A673 (cell line): ENCODE measurements at regions not wholly inside any gene's neighbourhood (a gene's known extent, or its start where the extent isn't known, plus 50 kb on each side); places are given as distances from the start of the nearest gene placed in this dataset.

Experiments
- BruUV-seq: library from RNA; stranded (reverse); fragments of 400-500 nt; replicated peaks from 2 replicates; lab custom pipeline; 2021; lab: Mats Ljungman, UMichigan
- CTCF ChIA-PET: fragments of 300-600 bp; sonication (Branson Sonifier 250); formaldehyde crosslinking; loops from one replicate; lab custom pipeline; 2022; ENCODE audit warnings: antibody characterized with exemption; lab: Charles Lee
- POLR2A ChIA-PET: fragments of 300-600 bp; sonication (Branson Sonifier 250); formaldehyde crosslinking; loops from one replicate; lab custom pipeline; 2022; ENCODE audit warnings: antibody characterized with exemption; ENCODE audit not compliant: low non-redundant PET; lab: Charles Lee
- DNase-seq: peaks from one replicate; pipeline ENCODE4 v3.0.0-alpha.2; 2015; ENCODE audit warnings: low spot score
- H3K27ac ChIP-seq: fragments of 200-600 bp; sonication (generic); 2 replicates; pipeline ENCODE4 v1.5.1; 2016; ENCODE audit warnings: mixed run types, low read depth, mild to moderate bottlenecking, mixed read lengths, antibody characterized with exemption, low read length; ENCODE audit not compliant: poor library complexity, severe bottlenecking
- H3K27me3 ChIP-seq: fragments of 200-600 bp; sonication (generic); replicated peaks from 2 replicates; pipeline ENCODE4 v1.6.1; 2017; ENCODE audit warnings: mixed run types, low read depth, mild to moderate bottlenecking, mixed read lengths, antibody characterized with exemption, low read length; ENCODE audit not compliant: insufficient read depth, poor library complexity
- H3K36me3 ChIP-seq: fragments of 200-600 bp; sonication (generic); 2 replicates; pipeline ENCODE4 v1.6.1; 2016; ENCODE audit warnings: mixed run types, mild to moderate bottlenecking, mixed read lengths, antibody characterized with exemption, low read length; ENCODE audit not compliant: insufficient read depth, poor library complexity, severe bottlenecking
- H3K4me1 ChIP-seq: fragments of 200-600 bp; sonication (generic); 2 replicates; pipeline ENCODE4 v1.6.1; 2017; ENCODE audit warnings: mixed run types, mild to moderate bottlenecking, mixed read lengths, antibody characterized with exemption, low read length; ENCODE audit not compliant: insufficient read depth, poor library complexity, severe bottlenecking
- H3K4me3 ChIP-seq: fragments of 200-600 bp; sonication (generic); 2 replicates; pipeline ENCODE4 v1.5.1; 2016; ENCODE audit warnings: low read depth, mixed run types, mild to moderate bottlenecking, mixed read lengths, low read length; ENCODE audit not compliant: poor library complexity, severe bottlenecking
- H3K9me3 ChIP-seq: fragments of 200-600 bp; sonication (generic); 2 replicates; pipeline ENCODE4 v1.6.1; 2016; ENCODE audit warnings: mixed run types, low read depth, mild to moderate bottlenecking, mixed read lengths, antibody characterized with exemption, low read length; ENCODE audit not compliant: poor library complexity, severe bottlenecking
- EZH2 ChIP-seq: fragments of 200-600 bp; sonication (generic); IDR thresholded peaks from 2 replicates; pipeline ENCODE4 v1.6.1; 2017; ENCODE audit warnings: borderline replicate concordance, low read depth, mild to moderate bottlenecking, mixed read lengths, antibody characterized with exemption, low read length; ENCODE audit not compliant: poor library complexity, severe bottlenecking
- intact Hi-C: fragments of 100-400 bp; cut with micrococcal nuclease; formaldehyde crosslinking; loops from one replicate; pipeline ENCODE4 v1.10.0; 2022; ENCODE audit not compliant: unreplicated experiment
- TF ChIP-seq, protein P1 (sequence below): fragments of 300-800, 200-600 bp; sonication (generic); conservative IDR thresholded peaks from 2 replicates; pipeline ENCODE4 v1.5.1; 2017; ENCODE audit warnings: low read depth, mild to moderate bottlenecking, antibody characterized with exemption, low read length, moderate library complexity, mixed read lengths

DNA sequence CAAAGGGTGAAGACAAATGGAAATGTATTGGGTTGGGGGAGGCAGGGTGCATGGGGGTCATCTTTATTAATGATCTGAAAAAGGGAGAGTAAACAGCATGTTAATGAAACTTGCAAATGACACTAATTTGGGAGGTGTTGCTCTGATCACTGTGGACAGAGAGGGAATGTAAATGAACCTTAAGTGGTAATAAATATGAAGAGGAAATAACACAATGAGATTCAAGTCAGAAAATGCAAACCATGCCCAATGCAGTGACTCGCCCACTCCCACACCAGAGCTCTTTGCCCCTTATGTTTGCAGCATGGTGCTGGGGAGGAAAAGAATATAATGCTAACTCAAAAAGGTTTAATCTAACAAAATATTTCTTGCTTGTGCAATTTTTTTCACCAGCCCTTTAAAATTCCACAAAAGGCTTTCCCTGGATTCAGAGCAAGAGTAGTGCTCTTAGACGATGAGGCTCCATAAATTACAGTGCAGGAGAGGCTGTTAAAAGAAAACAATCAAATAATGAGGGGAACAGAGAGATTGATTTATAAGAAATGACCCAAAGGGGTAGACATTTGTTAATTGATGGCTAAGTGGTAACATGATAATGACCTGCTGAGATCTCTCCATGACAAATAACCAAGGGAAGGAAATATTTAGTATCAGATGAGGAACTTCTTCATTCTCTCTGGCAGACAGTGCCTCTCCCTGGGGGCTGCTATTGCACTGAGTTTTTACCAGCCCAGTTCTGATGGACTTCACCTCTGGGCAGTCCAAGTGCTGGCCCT, 210.0 kb upstream of the PPP2R3A start:
- intact Hi-C loops: no loop called here
- DNase-seq: no peak
- no peaks in the 10 kb centered on the region for H3K9me3 ChIP-seq
- ChIA-PET POLR2A (no interaction called here), CTCF (no interaction called here)
- H3K4me1 ChIP-seq: no peaks in the 10 kb centered on the region
- H3K4me3 ChIP-seq: no peak overlapping the region
- TF ChIP-seq EZH2: no peak
- TF ChIP-seq, protein P1, sequence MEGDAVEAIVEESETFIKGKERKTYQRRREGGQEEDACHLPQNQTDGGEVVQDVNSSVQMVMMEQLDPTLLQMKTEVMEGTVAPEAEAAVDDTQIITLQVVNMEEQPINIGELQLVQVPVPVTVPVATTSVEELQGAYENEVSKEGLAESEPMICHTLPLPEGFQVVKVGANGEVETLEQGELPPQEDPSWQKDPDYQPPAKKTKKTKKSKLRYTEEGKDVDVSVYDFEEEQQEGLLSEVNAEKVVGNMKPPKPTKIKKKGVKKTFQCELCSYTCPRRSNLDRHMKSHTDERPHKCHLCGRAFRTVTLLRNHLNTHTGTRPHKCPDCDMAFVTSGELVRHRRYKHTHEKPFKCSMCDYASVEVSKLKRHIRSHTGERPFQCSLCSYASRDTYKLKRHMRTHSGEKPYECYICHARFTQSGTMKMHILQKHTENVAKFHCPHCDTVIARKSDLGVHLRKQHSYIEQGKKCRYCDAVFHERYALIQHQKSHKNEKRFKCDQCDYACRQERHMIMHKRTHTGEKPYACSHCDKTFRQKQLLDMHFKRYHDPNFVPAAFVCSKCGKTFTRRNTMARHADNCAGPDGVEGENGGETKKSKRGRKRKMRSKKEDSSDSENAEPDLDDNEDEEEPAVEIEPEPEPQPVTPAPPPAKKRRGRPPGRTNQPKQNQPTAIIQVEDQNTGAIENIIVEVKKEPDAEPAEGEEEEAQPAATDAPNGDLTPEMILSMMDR: no peak
- H3K27me3 ChIP-seq: peaks cover 38% of the 10 kb centered on the region
- no peak overlapping the region for H3K27ac ChIP-seq
- H3K36me3 ChIP-seq: no peaks in the 10 kb centered on the region
- BruUV-seq: no TSS peak

DNA sequence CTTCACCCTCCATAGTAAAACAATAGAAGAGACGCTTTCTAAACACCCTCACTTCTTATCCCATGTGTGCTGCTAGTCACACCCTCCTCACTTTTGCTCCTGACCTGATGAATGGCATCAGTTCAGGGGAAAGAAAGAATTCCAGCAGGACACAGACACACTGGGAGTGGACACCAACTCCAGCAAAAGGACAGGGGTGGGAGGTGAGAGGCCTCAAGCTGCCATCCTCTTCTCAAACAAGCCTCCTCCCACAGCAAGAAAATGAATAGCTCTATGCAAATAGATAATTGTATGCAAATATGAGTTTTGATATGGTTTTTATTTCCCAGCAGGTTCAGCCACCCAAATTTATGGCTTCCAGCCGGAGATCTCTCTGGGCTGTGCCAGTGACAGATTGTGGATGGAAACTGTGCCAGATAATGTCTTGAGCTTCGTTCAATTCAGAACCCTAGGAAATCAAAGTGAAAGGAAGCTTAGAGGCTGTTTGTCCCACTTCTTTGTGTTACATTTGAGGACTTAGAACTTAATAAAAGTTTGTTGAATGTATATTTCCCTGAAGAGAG, 209.3 kb upstream of the PPP2R3A start:
- no peak for TF ChIP-seq EZH2
- TF ChIP-seq, protein P1: no peak
- POLR2A ChIA-PET: no interaction called here

DNA sequence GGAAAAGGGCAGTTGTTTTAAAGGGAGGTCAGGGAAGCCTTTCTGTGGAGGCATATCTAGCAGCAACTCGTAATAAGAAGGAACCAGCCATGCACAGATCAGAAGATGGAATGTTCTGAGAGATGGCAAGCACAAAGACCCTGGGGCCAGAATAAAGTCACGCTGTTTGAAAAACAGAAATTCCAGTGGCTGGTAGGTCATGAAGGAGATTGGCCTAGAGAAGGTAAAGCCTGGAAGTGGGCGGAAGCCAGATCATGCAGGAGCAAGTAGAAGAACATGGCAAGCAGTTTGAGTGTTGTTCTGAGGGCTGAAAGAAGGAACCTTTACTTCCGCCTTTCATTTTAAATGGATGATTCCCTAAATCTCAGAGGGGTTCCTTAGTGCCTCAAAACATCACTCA, 208.1 kb upstream of the PPP2R3A start:
- ChIA-PET POLR2A (no interaction called here), CTCF (no interaction called here)
- no peak overlapping the region for H3K27ac ChIP-seq
- intact Hi-C loops: no loop called here
- TF ChIP-seq, protein P1: no peak
- no peak for TF ChIP-seq EZH2
- H3K9me3 ChIP-seq: no peaks in the 10 kb centered on the region
- no TSS peak for BruUV-seq
- no peaks in the 10 kb centered on the region for H3K36me3 ChIP-seq
- H3K27me3 ChIP-seq: peaks cover 21% of the 10 kb centered on the region
- DNase-seq: no peak
- H3K4me1 ChIP-seq: no peaks in the 10 kb centered on the region
- H3K4me3 ChIP-seq: no peak overlapping the region

More for the DNA sequence above, 209.3 kb upstream of the PPP2R3A start:
- no TSS peak for BruUV-seq
- Histone ChIP-seq H3K27me3 (peaks cover 32% of the 10 kb centered on the region), H3K4me1 (no peaks in the 10 kb centered on the region), H3K9me3 (no peaks in the 10 kb centered on the region), H3K4me3 (no peak overlapping the region), H3K27ac (no peak overlapping the region), H3K36me3 (no peaks in the 10 kb centered on the region)
- CTCF ChIA-PET: no interaction called here
- DNase-seq: no peak
- intact Hi-C loops: no loop called here
